Activated naive CD4-positive, alpha-beta T cell treated with Interleukin-2 at 50 U/mL for 16 hours (primary cell): ENCODE measurements at regions not wholly inside any gene's neighbourhood (a gene's known extent, or its start where the extent isn't known, plus 50 kb on each side); places are given as distances from the start of the nearest gene placed in this dataset.
"Not testable (repeated sequence)": the region's sequence is repeated elsewhere in the genome, so short reads cannot be mapped to it uniquely, and the experiment has no call there.

Experiments
- DNase-seq: peaks from one replicate; pipeline ENCODE4 v3.0.0-alpha.2; 2020

DNA sequence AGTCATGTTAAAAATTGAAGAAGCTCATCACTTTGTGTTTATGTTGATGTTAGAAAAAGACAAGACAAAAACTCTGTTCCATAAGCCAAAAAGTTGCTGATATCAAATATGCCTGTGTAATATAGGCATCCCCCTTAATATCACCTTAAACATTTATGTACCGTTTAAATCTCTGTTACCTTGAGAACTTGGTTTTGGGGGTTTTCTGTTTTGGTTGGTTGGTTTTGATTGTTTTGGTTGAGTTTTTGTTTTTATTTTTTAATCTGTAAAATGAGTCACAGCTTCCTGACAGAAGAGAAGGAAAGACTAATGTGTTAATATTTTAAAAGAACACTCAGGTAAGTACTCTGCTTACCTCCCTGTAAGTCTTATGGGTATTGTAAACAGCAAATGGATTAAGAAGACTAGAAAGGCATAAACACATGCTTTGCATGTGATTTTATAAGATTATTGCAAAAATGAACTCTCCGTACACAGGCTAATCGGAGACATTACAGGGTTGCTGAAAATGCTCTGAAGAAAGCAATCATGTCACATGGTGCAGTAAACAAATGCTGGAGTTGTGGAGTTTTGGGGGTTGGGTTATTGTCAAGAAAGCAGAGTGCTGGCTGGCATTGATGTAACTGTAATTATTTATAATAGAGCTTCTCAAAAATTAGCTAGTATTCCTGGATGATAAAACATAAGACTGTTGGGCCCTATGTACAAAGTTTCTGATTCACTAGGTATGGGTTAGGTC, 69.5 kb upstream of the MBNL1 start:
- DNase-seq = no peak

DNA sequence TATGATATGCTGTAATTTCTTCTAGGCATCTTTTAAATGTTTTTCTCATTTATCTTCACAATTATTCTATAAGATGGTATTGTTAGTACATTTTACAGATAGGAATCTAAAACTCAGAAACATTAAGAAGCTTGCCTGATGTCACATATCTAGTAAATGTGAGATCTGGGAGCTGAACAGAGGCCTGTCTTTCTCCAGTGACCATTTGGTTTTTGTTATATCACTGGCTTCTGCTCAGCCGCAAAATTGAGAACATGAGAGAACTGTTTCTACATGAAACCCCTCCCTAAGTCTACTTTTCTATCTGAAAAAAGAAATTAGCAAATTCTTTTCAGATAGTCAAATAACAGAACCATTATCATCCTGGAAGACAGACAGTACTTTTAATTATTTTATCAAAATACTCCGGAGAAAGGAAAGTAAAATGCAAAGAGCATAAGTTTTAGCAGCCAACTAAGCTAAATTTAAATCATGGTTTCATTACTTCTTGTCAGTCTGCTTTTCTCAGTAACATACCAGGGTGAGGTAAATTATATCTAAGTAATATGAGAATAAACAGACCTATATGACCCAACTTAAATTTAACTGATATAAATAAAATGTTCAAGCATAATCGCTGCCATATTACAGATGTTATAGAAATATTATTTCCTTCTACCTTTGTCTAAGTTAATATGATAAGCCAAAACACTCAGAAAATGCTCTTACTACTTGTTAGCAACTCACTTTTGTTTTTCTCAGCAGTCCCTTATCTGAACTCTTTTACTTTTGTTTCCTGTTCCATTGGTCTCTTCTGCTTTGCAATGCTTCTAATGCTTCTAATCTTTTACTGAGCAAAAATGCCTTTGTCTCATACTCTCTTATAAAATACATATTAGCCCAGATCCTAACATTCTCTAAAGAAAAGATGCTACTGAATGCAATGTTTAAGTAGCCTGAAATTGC, 68.0 kb upstream of the MBNL1 start:
- no peak for DNase-seq

DNA sequence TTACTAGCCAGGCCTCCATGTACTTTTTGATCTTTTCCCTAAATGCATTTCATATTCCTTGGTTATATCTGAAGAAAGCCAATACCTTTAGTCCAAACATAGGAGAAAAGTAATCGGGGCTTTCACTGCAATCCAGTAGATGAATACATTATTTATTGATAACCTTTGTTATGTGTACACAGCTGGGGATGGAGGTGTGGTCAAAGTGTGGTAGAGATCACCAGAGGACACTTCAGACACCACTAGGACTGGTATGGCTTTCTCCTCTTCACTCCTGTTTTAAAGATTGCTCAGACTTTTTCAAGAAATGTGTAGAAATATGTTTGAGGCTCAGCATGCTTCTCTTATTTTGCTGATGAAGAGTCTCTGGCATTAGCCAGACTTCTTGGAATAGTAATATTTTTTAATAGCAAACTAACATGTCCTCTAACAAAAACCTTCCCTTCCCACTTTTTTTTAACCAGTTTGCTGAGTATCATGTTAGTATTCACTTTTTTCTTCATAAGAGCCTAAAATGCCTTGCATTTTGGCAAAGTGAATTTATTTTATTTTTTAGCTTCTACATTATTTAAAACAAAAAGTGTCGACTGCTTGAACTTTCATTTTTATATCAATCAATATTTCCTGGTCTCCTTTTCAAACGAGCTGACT, 65.6 kb upstream of the MBNL1 start:
- DNase-seq = no peak

DNA sequence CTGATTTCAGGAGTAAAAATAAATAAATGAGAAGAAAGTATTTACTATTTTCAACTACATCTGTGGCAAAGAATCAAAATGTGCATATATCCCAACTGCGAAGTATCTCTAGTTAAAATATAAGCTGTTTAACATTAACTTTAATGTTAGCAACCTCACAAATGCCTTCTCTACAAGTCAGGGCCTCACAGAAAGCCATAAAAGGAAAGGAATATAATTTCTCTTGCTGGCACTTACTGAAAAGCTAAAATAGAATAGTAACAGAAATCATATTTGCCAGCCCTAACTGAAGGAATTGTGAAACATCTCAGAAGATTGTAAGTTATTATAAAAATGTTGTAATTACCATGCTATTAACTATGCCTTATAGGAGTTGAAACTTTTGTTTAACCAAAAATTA, 65.1 kb upstream of the MBNL1 start:
- DNase-seq = no peak

DNA sequence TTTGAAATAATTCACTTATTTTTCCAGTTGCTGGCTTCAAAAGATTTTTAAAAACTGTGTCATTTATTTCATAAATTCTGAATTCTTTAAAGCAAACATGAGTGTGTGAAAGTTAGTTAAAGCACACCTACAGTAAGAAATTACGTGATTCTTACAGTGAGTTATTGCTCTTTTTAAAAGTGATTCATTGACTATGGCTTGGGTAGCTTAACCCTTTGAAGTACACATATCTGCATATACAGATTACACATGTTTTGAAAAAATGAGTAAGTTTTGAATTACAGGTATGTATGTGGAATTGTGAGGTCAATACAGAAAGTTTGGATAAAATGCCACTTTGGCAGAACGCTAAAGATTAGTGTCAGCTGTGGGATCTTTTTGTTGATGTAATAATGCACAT, 64.5 kb upstream of the MBNL1 start:
- no peak for DNase-seq

DNA sequence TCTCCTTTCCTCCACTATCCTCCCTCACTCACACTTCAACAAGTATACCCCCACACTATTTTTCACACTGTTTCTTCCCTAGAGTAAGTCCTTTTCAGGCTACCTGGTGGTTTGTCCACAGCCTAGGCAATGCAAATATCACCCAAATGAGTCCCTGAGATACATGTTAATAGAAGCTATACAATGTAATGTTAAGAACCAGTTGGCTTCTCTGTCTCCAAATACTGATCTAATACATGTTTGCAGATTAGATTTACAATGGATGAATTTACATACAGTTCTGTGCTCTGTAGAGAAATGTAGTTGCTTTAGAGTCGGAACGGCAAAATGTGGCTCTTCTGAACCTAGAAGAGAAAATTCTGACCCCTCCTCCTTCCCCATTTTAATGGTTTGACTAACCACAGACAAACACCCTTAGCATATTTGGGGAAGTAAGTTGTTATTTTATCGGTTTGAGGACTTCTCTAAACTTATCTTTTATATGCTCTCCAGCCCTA, 63.6 kb upstream of the MBNL1 start:
- DNase-seq = no peak

DNA sequence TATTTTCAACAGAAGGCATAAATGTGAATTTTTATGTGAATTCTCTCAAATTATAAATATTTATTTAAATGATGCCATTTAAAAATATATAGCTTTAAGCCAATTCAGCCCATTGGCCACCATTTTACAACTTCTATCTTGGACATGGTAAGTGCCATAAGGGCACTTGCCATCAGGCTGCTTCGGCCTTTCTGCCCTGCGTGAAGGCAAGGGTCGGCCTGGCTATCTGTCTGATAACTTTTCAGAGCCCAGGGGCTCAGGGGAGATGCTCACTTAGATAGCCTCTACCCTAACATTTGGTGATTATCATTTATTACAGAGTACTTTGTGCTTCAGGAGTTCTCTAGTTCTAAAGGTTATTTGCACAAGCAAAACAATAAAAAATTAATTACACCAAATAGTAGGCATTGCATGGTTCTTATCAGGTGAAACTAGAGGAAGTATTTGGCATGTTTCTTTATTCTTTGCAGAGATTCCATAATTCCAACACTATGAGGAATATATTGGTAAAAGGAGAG, 62.4 kb upstream of the MBNL1 start:
- DNase-seq = no peak

DNA sequence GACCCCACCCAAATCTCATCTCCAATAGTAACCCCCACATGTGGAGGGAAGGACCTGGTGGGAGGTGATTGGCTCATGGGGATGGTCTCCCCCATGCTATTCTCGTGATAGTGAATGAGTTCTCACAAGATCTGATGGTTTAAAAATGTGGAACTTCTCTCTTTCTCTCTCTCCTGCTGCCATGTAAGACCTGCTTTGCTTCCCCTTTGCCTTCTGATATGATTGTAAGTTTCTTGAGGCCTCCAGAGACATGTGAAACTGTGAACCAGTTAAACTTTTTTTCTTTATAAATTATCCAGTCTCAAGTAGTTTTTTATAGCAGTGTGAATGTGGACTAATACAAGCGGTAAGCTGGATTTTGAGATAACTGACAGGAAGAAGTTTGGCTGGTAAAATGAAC, 60.3 kb upstream of the MBNL1 start:
- no peak for DNase-seq

DNA sequence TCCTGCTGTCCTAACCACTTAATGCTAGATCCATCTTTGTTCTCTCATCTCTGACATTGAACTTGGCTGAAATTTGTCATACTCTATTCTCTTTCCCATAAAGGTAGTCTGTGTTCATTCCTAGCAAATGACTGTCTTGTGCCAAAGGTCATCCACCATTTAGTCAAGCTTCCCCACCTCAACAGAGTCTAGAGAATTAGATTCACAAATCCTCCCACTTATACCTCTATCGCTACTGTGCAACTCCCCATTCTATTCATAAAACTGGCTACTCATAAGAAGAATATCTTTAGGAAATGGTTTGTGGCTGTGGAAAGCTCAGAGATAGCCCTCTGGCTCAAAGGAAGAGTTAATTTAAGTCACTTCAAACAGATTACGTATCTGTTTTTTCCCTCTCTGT, 59.7 kb upstream of the MBNL1 start:
- no peak for DNase-seq

DNA sequence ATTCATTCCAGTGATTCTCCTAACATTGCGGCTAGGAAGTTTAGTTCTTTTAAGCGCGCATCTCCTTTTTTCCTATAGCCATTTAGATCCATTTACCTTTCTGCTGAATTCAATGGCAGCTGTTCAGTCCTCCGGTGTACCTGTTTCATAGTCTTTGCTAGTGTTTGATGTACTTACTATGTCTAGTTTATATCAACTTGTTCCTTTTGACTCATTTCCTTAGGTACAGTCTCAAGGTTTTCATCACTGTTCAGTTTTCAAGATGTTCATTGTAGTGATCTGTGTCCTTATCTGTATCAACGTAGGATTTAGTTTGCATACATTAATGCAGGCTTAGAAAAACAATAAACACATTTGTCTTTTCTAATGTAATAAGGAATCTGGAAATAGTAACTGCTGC, 59.0 kb upstream of the MBNL1 start:
- no peak for DNase-seq

DNA sequence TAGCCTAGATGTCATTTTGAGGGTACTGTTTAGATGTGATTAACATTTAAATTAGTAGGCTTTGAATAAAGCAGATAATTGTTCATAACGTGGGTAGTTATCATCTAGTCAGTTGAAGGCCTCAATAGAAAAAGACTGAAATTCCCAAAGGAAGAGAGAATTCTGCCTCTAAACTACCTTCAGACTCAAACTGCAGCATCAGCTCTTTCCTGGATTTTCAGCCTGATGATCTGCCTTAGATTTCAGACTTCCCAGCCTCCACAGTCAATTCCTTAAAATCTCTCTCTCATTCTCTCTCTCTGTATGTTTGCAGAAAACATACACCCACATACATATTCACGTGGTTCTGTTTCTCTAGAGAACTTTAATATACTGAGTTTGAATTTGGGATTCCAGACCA, 58.0 kb upstream of the MBNL1 start:
- no peak for DNase-seq

DNA sequence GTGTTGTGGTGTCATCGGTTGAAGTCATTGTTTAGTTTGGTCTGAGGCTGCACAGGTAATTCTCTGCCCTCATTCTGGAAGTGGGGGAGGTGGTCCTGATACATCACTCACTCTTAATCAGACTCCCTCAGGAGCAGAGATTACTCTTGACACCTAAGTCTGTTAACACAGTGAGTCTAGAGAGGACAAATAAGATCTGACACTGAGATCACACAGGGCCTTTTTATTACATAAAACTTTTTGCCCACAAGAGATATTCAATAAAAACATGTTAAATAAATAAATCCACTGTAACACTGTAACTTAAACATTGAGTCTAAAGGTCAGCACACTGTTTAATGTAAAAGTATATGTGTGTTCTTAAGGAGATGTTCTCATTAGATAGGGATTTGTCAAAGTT, 57.1 kb upstream of the MBNL1 start:
- DNase-seq = no peak

DNA sequence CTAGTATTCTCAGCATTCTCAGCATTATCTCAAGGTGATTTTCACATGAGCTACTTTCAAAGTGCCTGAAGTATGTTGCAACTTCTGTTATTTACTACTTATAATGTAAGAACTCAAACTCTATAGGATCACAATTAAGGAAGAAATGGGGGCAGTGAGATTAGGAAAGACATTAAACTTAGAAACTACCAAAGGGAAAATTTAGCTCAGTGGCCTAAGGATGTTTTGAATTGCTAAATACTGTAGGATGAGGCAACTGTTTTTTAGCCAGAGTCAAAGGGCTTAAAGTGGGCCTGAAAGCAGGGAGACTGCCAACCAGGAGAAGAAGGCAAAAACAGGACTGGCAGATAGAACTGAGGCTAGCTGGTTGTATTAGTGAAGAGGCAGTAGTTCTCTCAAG, 55.5 kb upstream of the MBNL1 start:
- DNase-seq = no peak

DNA sequence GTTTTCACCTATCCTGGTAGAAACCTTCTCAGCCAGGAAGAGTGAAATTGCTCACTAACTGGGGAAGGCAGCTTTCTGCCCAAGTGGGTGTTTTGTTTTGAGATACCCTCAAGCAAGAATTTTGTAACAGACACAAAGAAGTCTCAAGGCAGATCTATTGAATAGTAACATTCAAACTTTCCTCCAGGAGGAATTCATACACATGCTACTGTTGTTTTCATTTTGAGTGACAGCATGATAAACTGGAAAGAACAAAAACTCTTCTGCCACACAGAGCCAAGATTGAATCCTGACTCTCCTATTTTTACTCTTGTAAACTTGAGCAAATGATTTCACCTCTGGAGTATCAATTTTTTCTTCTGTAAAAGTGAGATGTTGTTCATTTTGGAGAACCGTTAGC, 54.8 kb upstream of the MBNL1 start:
- no peak for DNase-seq

DNA sequence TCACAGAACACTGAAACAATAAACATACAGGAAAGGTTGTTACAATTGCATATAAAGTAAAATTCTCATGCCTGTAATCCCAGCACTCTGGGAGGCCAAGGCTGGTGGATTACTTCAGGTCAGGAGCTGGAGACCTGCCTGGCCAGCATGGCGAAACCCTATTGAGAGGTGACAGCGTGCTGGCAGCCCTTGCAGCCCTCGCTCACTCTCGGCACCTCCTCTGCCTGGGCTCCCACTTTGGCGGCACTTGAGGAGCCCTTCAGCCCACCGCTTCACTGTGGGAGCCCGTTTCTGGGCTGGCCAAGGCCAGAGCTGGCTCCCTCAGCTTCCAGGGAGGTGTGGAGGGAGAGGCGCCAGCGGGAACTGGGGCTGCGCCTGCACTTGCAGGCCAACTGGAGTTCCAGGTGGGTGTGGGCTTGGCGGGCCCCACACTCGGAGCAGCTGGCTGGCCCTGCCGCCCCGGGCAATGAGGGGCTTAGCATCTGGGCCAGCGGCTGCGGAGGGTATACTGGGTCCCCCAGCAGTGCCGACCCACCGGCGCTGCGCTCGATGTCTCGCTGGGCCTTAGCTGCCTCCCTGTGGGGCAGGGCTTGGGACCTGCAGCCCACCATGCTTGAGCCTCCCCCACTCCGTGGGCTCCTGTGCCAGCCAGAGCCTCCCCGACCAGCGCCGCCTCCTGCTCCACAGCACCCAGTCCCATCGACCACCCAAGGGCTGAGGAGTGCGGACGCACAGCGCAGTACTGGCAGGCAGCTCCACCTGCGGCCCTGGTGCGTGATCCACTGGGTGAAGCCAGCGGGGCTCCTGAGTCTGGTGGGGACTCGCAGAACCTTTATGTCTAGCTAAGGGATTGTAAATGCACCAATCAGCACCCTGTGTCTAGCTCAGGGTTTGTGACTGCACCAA, 51.5 kb upstream of the MBNL1 start:
- not testable (repeated sequence) for DNase-seq

DNA sequence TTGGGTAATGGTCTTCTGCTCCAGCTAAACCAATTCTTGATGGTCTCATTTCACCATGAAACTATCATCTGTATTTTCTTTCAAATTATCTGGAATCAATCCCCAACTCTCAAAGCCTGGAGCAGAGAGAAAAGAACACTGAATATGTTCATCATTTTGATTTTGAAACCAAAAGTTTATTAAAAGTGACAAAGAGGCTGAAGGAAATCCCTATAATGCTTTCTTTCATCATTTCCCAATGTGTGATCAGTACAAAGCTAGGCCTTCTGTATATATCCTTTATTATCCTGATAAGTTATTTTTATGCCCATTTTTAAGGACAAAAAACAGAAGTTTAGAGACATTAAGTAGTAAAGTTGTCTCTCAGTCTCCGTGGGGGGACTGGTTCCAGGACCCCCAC, 50.1 kb upstream of the MBNL1 start:
- DNase-seq = no peak
